PC-3 (cell line): ENCODE measurements at regions not wholly inside any gene's neighbourhood (a gene's known extent, or its start where the extent isn't known, plus 50 kb on each side); places are given as distances from the start of the nearest gene placed in this dataset.

Experiments
- CTCF ChIP-seq: fragments of 300-600 bp; sonication (generic); conservative IDR thresholded peaks from 2 replicates; pipeline ENCODE4 v1.5.1; 2017; ENCODE audit warnings: antibody characterized with exemption, low read depth, mild to moderate bottlenecking, low read length
- EZH2 ChIP-seq: fragments of 300-600 bp; sonication (generic); IDR thresholded peaks from one replicate; pipeline ENCODE4 v1.6.1; 2017; ENCODE audit warnings: antibody characterized with exemption, mild to moderate bottlenecking, low read length; ENCODE audit not compliant: unreplicated experiment
- EZH2phosphoT487 ChIP-seq: fragments of 300-600 bp; sonication (generic); IDR thresholded peaks from 2 replicates; pipeline ENCODE4 v1.6.1; 2018; ENCODE audit warnings: mild to moderate bottlenecking, antibody characterized with exemption, low read length, borderline replicate concordance

- TF ChIP-seq CTCF (no peak), EZH2 (no peak), EZH2phosphoT487 (no peak)
Measured at GRCh38 chr9:22840641-22841040, 394.0 kb downstream of the DMRTA1 start.
